ENCODE measurements at regions not wholly inside any gene's neighbourhood (a gene's known extent, or its start where the extent isn't known, plus 50 kb on each side); places are given as distances from the start of the nearest gene placed in this dataset.
A peak's percentile ranks its signal among the peaks of the same experiment; 100 is the strongest.

DNA sequence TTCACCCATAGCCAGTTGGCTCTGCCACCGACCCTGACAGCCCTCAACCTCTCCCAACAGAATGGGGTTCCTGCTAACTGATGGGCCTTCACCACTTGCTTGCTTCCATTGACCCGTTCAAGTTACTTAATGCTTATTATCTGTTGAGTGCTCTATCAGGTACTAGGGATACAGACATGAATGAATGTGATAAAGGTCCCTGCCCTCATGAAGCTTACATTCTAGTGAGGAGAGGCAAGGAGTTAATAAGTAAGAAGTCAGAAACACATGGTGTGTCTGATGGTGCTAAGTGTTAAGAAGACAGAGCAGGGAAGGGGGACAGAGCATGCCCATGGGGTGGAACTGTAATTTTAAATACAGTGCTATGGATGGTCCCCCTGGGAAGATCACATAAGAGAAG, 107.5 kb upstream of the JUN start:
- DNase-seq = no peak
- H3K9me3 ChIP-seq = no peaks in the 10 kb centered on the region
- no peak overlapping the region for H3K27ac ChIP-seq
- intact Hi-C loops (cut with DNase I) = no loop called here
- no peak overlapping the region for H3K4me3 ChIP-seq (replicated peaks in 1 of 3)
- WGBS, 2 donors = 96 to 98% methylated on average over 2 of the region's 2 CpGs
- H3K27me3 ChIP-seq = no peaks in the 10 kb centered on the region
- H3K36me3 ChIP-seq = no peaks in the 10 kb centered on the region
- no peak for TF ChIP-seq POLR2A (IDR thresholded peaks at IDR 0.05)
- TF ChIP-seq, protein P1, sequence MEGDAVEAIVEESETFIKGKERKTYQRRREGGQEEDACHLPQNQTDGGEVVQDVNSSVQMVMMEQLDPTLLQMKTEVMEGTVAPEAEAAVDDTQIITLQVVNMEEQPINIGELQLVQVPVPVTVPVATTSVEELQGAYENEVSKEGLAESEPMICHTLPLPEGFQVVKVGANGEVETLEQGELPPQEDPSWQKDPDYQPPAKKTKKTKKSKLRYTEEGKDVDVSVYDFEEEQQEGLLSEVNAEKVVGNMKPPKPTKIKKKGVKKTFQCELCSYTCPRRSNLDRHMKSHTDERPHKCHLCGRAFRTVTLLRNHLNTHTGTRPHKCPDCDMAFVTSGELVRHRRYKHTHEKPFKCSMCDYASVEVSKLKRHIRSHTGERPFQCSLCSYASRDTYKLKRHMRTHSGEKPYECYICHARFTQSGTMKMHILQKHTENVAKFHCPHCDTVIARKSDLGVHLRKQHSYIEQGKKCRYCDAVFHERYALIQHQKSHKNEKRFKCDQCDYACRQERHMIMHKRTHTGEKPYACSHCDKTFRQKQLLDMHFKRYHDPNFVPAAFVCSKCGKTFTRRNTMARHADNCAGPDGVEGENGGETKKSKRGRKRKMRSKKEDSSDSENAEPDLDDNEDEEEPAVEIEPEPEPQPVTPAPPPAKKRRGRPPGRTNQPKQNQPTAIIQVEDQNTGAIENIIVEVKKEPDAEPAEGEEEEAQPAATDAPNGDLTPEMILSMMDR (IDR thresholded peaks at IDR 0.05) = no peak
- peaks cover 4 to 16% of the 10 kb centered on the region in 2 donors for H3K4me1 ChIP-seq

DNA sequence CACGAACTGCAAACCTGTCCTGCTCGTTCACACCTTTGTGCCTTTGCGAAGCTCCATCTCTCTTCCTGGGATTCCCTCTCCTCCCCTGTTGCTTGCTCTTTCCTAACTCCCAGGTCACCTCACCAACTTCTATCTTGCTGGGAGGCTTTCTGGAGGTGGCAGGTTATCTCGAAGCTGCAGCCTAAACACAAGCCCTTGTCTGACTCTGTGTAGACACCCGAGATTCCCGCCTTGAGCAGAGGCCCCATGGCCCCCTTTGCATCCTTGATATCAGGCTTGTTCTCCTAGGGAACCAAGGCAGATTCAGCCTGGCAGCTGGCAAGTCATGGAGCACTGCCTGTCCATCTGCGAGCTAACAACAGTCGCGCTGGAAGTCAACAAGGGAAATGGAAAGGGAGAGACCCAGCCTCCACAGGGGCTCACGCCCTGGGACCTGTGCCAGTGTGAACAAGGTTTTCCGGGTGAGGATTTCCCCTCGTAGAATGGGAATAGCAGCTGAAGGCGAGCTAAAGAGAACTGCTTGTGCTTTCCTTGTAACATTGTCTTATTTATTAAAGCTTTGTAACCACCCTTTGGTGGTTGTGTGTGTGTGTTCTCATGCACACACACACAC, 109.5 kb upstream of the JUN start:
- DNase-seq = peak in 1 of 2 donors; percentile 35
- Histone ChIP-seq H3K27me3 (no peaks in the 10 kb centered on the region), H3K36me3 (no peaks in the 10 kb centered on the region), H3K27ac (peak overlapping the region in 1 of 3 donors; percentile 21), H3K9me3 (no peaks in the 10 kb centered on the region), H3K4me1 (peaks cover 4 to 21% of the 10 kb centered on the region in 2 donors), H3K4me3 (replicated peaks in 1 of 3) (no peak overlapping the region)
- TF ChIP-seq POLR2A (IDR thresholded peaks at IDR 0.05) = no peak
- TF ChIP-seq, protein P1 (IDR thresholded peaks at IDR 0.05) = no peak
- 70 to 79% methylated on average over 13 of the region's 13 CpGs for WGBS, 2 donors
- intact Hi-C loops (cut with DNase I) = no loop called here

DNA sequence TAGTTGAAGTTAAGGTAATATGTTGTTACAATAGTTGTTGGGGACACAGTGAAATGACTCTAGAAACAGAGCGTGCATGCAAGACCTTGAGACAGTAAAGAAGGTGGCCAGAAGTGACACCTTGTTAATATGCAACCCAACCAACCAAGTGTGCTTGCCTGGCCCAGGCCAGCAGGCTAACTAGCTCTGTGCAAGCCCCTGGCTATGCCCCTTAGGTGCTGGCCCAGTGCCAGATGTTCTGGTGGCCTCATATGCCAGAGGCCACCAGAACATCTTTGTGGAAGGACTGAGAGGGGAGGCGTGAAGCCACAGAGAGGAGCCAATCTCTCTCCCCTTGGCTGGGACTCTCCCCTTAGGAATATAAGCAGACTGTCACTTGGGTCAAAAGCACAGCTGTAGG, 111.2 kb upstream of the JUN start:
- H3K9me3 ChIP-seq = no peaks in the 10 kb centered on the region
- WGBS, 2 donors = 100% methylated on average over 2 of the region's 2 CpGs
- H3K36me3 ChIP-seq = no peaks in the 10 kb centered on the region
- intact Hi-C loops (cut with DNase I) = no loop called here
- H3K27ac ChIP-seq = no peak overlapping the region
- H3K4me3 ChIP-seq (replicated peaks in 1 of 3) = no peak overlapping the region
- DNase-seq = no peak
- H3K4me1 ChIP-seq = peaks cover 4 to 32% of the 10 kb centered on the region in 2 donors
- TF ChIP-seq POLR2A (IDR thresholded peaks at IDR 0.05) = no peak
- no peaks in the 10 kb centered on the region for H3K27me3 ChIP-seq

DNA sequence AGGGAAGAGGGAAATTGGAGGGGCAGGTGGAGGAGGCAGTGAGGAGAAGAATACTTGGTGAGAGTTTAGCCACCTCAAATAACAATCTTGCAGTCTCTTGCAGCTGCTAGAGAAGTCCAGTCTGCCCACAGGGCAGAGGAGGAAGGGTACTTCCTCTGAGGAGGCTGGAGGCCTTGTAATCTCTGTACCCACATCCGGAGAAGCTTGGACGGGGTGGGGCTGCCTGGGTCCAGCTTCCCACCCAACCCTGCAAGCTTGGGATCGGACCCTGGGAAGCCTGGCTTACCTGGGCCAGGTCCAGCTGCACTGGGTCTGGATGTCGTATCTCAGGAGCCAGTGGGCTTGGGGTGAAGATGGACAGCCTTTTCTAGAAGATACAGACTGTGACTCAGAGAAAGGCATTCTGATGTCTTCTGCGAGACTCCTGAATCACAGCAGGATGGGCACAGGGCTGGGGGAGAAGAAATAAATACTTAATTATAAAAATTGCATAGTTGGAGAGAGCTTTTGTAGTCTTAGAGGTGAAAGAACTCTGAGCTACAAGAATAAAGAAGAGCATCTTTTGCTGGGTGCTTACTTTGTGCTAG, 111.8 kb upstream of the JUN start:
- peak overlapping the region in 1 of 3 donors; percentile 26 for H3K27ac ChIP-seq
- no peaks in the 10 kb centered on the region for H3K27me3 ChIP-seq
- intact Hi-C loops (cut with DNase I) = no loop called here
- H3K4me1 ChIP-seq = peaks cover 4 to 32% of the 10 kb centered on the region in 2 donors
- H3K4me3 ChIP-seq (replicated peaks in 1 of 3) = no peak overlapping the region
- no peak for DNase-seq
- 76 to 87% methylated on average over 5 of the region's 5 CpGs for WGBS, 2 donors
- TF ChIP-seq POLR2A (IDR thresholded peaks at IDR 0.05) = no peak
- TF ChIP-seq, protein P1 (IDR thresholded peaks at IDR 0.05) = no peak
- no peaks in the 10 kb centered on the region for H3K36me3 ChIP-seq
- H3K9me3 ChIP-seq = no peaks in the 10 kb centered on the region

DNA sequence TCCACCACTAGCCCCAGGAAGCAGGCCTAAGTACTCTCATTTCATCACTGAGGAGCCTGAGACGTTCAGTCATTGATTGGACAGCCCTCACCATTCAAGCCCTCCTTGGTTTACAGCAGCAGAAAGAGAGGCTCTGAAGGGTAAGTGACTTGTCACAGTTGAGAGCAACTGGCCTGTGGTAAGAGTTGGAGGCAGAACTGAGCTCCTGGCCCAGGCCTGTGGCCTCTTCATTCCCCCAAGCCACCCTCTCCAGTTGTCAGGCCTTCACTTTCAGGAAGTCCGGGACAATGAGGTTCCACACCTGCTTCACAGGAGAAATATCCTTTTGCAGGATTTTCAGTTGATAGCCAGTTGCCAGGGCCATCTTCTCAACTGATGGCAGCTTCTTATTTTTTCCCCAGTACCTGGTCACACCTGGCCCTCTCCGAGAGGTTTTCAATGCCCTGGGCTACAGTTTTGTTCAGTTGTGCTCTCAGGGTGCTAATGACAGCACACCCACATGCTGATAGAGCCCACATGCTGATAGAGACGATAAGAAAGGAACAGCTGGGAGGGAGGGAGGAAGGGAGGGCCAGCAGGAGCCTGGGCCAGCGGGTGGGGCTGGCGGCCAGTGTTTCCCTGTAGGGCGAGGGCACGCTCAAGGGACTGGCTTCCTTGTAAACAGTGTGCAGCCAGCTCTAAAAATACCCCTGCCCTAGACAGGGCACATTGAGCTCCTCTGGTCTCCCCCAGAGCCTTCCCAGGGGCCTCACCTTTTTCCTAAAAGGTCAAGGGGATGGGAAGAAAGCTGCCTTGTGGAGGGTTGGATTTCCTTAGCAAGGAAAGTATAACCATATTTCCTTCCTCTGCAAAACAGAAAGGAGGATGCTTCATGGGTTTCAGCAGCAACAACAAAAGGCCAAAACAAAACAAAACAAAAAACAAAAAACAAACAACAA, 112.7 kb upstream of the JUN start:
- WGBS, 2 donors = 75 to 78% methylated on average over 8 of the region's 8 CpGs
- Histone ChIP-seq H3K36me3 (no peaks in the 10 kb centered on the region), H3K27ac (peak overlapping the region in 2 of 3 donors; percentile 26 to 38), H3K4me3 (replicated peaks in 1 of 3) (no peak overlapping the region), H3K4me1 (peaks cover 4 to 32% of the 10 kb centered on the region in 2 donors), H3K9me3 (no peaks in the 10 kb centered on the region), H3K27me3 (no peaks in the 10 kb centered on the region)
- intact Hi-C loops (cut with DNase I) = no loop called here
- TF ChIP-seq POLR2A (IDR thresholded peaks at IDR 0.05) = no peak
- TF ChIP-seq, protein P1 (IDR thresholded peaks at IDR 0.05) = no peak
- DNase-seq = no peak

Measured in thyroid gland (tissue), 4 donors.